Cardiac muscle cell (in vitro differentiated cells and primary cell): ENCODE measurements at regions not wholly inside any gene's neighbourhood (a gene's known extent, or its start where the extent isn't known, plus 50 kb on each side); places are given as distances from the start of the nearest gene placed in this dataset.

Experiments used
- DNase-seq, 2 donors: peaks; one replicate each; pipeline versions ENCODE4 v3.0.0 to v3.0.0-alpha.2; 2010 to 2017; ENCODE audit warnings: low read depth in 1 of 2, low spot score in 1 of 2
- H3K27ac ChIP-seq: fragments of 200-600 bp; sonication (generic); 2 replicates; pipeline ENCODE4 v1.5.1; 2016
- H3K27me3 ChIP-seq: fragments of 200-600 bp; sonication (generic); 2 replicates; pipeline ENCODE4 v1.6.0; 2016; ENCODE audit warnings: control low read depth
- H3K36me3 ChIP-seq: fragments of 200-600 bp; sonication (generic); 2 replicates; pipeline ENCODE4 v1.5.1; 2016; ENCODE audit warnings: control low read depth
- H3K4me1 ChIP-seq: fragments of 200-600 bp; sonication (generic); 2 replicates; pipeline ENCODE4 v1.8.1; 2017; ENCODE audit warnings: low read depth, mild to moderate bottlenecking, mixed run types
- H3K4me3 ChIP-seq: fragments of 200-600 bp; sonication (generic); 2 replicates; pipeline ENCODE4 v1.5.1; 2016; ENCODE audit warnings: mild to moderate bottlenecking
- H3K9me3 ChIP-seq: fragments of 200-600 bp; sonication (generic); 2 replicates; pipeline ENCODE4 v1.5.1; 2017; ENCODE audit warnings: low read depth, mild to moderate bottlenecking, control low read depth
- CTCF ChIP-seq: IDR thresholded peaks from 2 replicates; pipeline ENCODE4 v1.5.1; 2012; ENCODE audit warnings: low read depth, mild to moderate bottlenecking, low read length

GRCh38 chr5:97545446-97545845, 362.4 kb upstream of the RIOK2 start:
- no peak for TF ChIP-seq CTCF
- no peak for DNase-seq
- no peak overlapping the region for H3K4me3 ChIP-seq
- no peaks in the 10 kb centered on the region for H3K36me3 ChIP-seq
- no peaks in the 10 kb centered on the region for H3K27me3 ChIP-seq
- no peaks in the 10 kb centered on the region for H3K4me1 ChIP-seq
- no peaks in the 10 kb centered on the region for H3K9me3 ChIP-seq
- no peak overlapping the region for H3K27ac ChIP-seq

GRCh38 chr5:97545886-97546535, 363.0 kb upstream of the RIOK2 start:
- DNase-seq = peak in 1 of 2 donors; percentile 41
- Histone ChIP-seq H3K4me3 (no peak overlapping the region), H3K27me3 (no peaks in the 10 kb centered on the region), H3K4me1 (no peaks in the 10 kb centered on the region), H3K9me3 (no peaks in the 10 kb centered on the region), H3K36me3 (no peaks in the 10 kb centered on the region), H3K27ac (no peak overlapping the region)
- TF ChIP-seq CTCF = no peak

GRCh38 chr5:97547430-97547829, 364.4 kb upstream of the RIOK2 start:
- H3K36me3 ChIP-seq = no peaks in the 10 kb centered on the region
- no peak for DNase-seq
- no peaks in the 10 kb centered on the region for H3K4me1 ChIP-seq
- H3K4me3 ChIP-seq = no peak overlapping the region
- H3K27me3 ChIP-seq = no peaks in the 10 kb centered on the region
- TF ChIP-seq CTCF = no peak
- no peaks in the 10 kb centered on the region for H3K9me3 ChIP-seq
- H3K27ac ChIP-seq = no peak overlapping the region

DNA sequence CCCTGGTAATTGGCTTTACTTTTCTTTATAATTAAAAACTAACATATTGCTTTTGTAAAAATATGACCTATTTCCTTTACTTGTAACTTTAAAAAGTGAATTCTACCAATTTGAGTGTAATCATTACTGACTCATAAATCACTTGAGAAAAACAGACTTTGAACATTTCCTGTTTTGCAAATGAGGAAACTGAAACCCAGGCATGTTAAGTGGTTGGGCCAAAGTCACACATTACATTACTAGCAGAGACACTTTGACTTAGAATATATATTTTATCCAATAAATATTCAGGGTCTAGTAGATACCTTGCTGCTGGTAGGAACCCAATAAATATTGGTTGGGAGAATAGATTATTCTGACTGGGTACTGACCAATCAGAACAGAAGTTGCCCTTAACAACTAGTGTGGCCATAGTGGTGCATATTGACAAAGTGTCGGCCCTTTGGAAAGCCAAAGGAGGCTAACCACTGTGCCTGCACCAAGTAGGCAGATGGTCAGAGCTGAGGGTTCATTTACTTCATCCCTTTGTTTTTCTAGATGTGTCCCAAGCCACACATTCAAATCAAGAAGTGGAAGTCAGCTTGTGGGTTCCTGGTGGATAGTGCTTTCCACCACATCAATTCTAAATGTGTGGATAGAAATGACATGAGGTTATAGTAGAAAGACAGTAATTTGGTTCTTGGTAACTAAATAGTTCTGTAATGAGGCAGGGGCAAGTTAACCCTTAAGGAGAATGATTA, 365.1 kb upstream of the RIOK2 start:
- Histone ChIP-seq H3K27ac (no peak overlapping the region), H3K9me3 (no peaks in the 10 kb centered on the region), H3K27me3 (no peaks in the 10 kb centered on the region), H3K4me3 (no peak overlapping the region), H3K4me1 (no peaks in the 10 kb centered on the region), H3K36me3 (no peaks in the 10 kb centered on the region)
- DNase-seq = peak in 1 of 2 donors; percentile 46
- no peak for TF ChIP-seq CTCF

DNA sequence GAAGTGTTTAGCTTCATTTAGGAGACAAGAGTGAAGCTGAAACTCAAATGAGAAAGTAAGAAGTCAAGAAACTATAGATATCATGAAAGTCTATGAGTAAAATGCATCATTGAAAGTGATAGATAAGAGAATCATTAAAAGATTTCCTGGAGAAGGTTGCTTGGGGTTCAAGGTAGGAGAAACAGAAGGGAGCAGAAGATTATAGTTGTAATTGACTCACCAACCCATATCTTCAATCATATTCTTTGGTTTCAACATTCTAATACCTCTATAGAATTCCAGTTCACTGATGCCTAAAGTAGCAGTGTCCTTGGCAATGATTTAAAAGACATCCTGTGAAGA, 365.7 kb upstream of the RIOK2 start:
- no peaks in the 10 kb centered on the region for H3K27me3 ChIP-seq
- no peak overlapping the region for H3K27ac ChIP-seq

More for the DNA sequence above, 365.7 kb upstream of the RIOK2 start:
- no peak overlapping the region for H3K4me3 ChIP-seq
- DNase-seq = no peak
- H3K36me3 ChIP-seq = no peaks in the 10 kb centered on the region
- no peaks in the 10 kb centered on the region for H3K9me3 ChIP-seq
- TF ChIP-seq CTCF = no peak
- no peaks in the 10 kb centered on the region for H3K4me1 ChIP-seq
